ENCODE measurements at regions not wholly inside any gene's neighbourhood (a gene's known extent, or its start where the extent isn't known, plus 50 kb on each side); places are given as distances from the start of the nearest gene placed in this dataset.

GRCh38 chr11:93922830-93923229 is 72.4 kb upstream of the VSTM5 start:
- TF ChIP-seq CTCF (optimal IDR thresholded peaks at IDR 0.05 in 1 of 3, IDR thresholded peaks at IDR 0.05 in 1 of 3, conservative IDR thresholded peaks at IDR 0.05 in 1 of 3; ENCODE audit: extremely low read depth in 1 of 3, insufficient read depth in 2 of 3, low read length in 3 of 3) = no peak
- TF ChIP-seq EZH2 (IDR thresholded peaks at IDR 0.05; ENCODE audit: low read length) = no peak
